ENCODE measurements at regions not wholly inside any gene's neighbourhood (a gene's known extent, or its start where the extent isn't known, plus 50 kb on each side); places are given as distances from the start of the nearest gene placed in this dataset.

DNA sequence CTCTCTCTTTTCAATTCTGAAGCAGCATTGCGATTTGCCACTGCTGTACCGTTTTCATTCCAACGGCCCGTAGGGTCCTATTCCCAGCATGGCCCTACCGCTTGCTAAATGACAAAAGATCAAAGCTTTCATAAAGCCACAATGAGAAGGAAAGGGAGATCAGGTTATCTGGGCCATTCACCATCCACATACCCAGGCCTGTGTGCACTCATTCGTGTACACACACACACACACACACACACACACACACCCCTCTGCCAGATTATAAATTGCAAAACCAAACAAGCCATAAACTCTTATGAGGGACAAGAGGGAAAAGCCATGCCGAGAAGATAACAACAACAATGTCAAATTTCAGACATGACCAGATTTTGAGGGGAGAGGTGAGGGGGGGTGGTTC is 282.3 kb downstream of the BCL11A start:
- Histone ChIP-seq H3K27ac (ENCODE audit: low read length) (no peak overlapping the region), H3K4me3 (ENCODE audit: low read length) (no peak overlapping the region), H3K4me2 (ENCODE audit: low read length) (no peak overlapping the region), H2AFZ (ENCODE audit: low read depth, low read length) (no peak overlapping the region), H3K36me3 (replicated peaks; ENCODE audit: low read depth, low read length) (peaks cover 7% of the 10 kb centered on the region), H3K27me3 (ENCODE audit: low read depth, low read length) (no peaks in the 10 kb centered on the region), H3K4me1 (ENCODE audit: low read length) (no peaks in the 10 kb centered on the region), H3K79me2 (ENCODE audit: low read length) (no peaks in the 10 kb centered on the region), H4K20me1 (ENCODE audit: insufficient read depth, low read length) (no peaks in the 10 kb centered on the region), H3K9ac (ENCODE audit: low read length) (no peak overlapping the region), H3K9me3 (ENCODE audit: insufficient read depth, low read length) (peaks cover 7% of the 10 kb centered on the region; the same call in 1 of the 2 replicates)
- TF ChIP-seq, protein P1, sequence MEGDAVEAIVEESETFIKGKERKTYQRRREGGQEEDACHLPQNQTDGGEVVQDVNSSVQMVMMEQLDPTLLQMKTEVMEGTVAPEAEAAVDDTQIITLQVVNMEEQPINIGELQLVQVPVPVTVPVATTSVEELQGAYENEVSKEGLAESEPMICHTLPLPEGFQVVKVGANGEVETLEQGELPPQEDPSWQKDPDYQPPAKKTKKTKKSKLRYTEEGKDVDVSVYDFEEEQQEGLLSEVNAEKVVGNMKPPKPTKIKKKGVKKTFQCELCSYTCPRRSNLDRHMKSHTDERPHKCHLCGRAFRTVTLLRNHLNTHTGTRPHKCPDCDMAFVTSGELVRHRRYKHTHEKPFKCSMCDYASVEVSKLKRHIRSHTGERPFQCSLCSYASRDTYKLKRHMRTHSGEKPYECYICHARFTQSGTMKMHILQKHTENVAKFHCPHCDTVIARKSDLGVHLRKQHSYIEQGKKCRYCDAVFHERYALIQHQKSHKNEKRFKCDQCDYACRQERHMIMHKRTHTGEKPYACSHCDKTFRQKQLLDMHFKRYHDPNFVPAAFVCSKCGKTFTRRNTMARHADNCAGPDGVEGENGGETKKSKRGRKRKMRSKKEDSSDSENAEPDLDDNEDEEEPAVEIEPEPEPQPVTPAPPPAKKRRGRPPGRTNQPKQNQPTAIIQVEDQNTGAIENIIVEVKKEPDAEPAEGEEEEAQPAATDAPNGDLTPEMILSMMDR (IDR thresholded peaks at IDR 0.05; ENCODE audit: low read depth, low read length) = no peak
- TF ChIP-seq EZH2phosphoT487 (IDR thresholded peaks at IDR 0.05; ENCODE audit: low read depth) = no peak

DNA sequence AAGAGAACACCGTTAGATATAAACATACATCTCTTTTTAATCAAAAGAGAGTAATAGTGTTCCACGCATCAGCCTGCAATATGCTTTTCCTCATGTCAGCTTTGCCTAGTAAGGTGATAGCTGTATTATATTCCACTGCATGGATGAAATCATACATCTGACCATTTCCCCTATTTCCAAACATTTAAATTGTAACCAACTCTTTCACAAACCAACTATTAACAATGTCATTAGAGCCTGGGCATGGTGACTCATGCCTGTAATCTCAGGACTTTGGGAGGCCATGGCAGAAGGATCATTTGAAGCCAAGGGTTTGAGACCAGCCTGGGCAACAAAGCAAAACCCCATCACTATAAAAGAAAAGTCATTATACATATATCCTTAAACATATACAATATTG is 284.8 kb downstream of the BCL11A start:
- Histone ChIP-seq H3K79me2 (ENCODE audit: low read length) (no peaks in the 10 kb centered on the region), H3K27me3 (ENCODE audit: low read depth, low read length) (no peaks in the 10 kb centered on the region), H3K36me3 (replicated peaks; ENCODE audit: low read depth, low read length) (no peaks in the 10 kb centered on the region), H2AFZ (ENCODE audit: low read depth, low read length) (no peak overlapping the region), H3K4me1 (ENCODE audit: low read length) (no peaks in the 10 kb centered on the region), H3K9ac (ENCODE audit: low read length) (no peak overlapping the region), H4K20me1 (ENCODE audit: insufficient read depth, low read length) (no peaks in the 10 kb centered on the region), H3K4me3 (ENCODE audit: low read length) (no peak overlapping the region), H3K9me3 (ENCODE audit: insufficient read depth, low read length) (no peaks in the 10 kb centered on the region), H3K4me2 (ENCODE audit: low read length) (no peak overlapping the region), H3K27ac (ENCODE audit: low read length) (no peak overlapping the region)
- TF ChIP-seq, protein P1 (IDR thresholded peaks at IDR 0.05; ENCODE audit: low read depth, low read length) = no peak
- no peak for TF ChIP-seq EZH2phosphoT487 (IDR thresholded peaks at IDR 0.05; ENCODE audit: low read depth)

DNA sequence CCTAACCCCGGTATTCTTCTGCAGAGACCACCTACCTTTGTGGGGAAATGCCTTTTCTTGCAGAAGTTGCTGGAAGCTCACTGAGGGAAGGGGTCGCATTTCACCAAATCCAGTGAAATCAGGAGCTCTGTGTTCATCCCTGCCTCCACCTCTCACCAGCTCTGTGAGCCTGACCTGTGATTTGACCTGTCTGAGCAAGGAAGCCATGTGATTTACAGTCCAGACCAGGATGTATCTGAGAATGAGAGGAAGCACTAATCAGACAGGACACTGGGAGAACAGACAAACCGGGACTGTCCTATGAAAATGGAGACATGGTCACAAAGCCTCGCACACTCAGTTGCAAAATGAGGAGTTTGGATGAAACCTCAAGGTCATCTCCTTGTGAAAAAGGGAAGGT is 285.4 kb downstream of the BCL11A start:
- Histone ChIP-seq H3K9ac (ENCODE audit: low read length) (no peak overlapping the region), H3K9me3 (ENCODE audit: insufficient read depth, low read length) (no peaks in the 10 kb centered on the region), H3K4me1 (ENCODE audit: low read length) (no peaks in the 10 kb centered on the region), H4K20me1 (ENCODE audit: insufficient read depth, low read length) (no peaks in the 10 kb centered on the region), H3K36me3 (replicated peaks; ENCODE audit: low read depth, low read length) (no peaks in the 10 kb centered on the region), H3K79me2 (ENCODE audit: low read length) (no peaks in the 10 kb centered on the region), H2AFZ (ENCODE audit: low read depth, low read length) (no peak overlapping the region), H3K27ac (ENCODE audit: low read length) (no peak overlapping the region), H3K4me2 (ENCODE audit: low read length) (no peak overlapping the region), H3K27me3 (ENCODE audit: low read depth, low read length) (no peaks in the 10 kb centered on the region), H3K4me3 (ENCODE audit: low read length) (no peak overlapping the region)
- TF ChIP-seq, protein P1 (IDR thresholded peaks at IDR 0.05; ENCODE audit: low read depth, low read length) = no peak
- no peak for TF ChIP-seq EZH2phosphoT487 (IDR thresholded peaks at IDR 0.05; ENCODE audit: low read depth)

DNA sequence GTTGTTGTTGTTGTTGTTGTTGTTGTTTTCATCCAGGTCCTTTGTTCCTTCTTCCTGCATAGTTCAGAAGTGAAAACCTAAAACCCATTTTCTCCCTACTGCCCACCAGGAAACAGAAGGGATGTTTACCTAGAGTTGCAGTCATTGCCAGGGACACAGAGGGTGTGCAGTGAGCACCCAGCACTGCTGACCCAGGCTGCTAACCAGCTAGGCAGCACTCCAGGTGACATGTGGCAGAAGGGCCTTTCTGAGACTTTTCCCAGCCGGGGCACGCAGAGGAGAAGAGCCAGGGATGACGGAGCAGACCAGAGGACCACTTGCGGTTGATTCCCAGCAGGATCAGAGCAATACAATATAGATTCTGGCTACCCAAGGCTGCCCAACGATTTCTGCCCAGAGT is 286.3 kb downstream of the BCL11A start:
- Histone ChIP-seq H3K36me3 (replicated peaks; ENCODE audit: low read depth, low read length) (no peaks in the 10 kb centered on the region), H3K4me1 (ENCODE audit: low read length) (no peaks in the 10 kb centered on the region), H3K79me2 (ENCODE audit: low read length) (no peaks in the 10 kb centered on the region), H4K20me1 (ENCODE audit: insufficient read depth, low read length) (no peaks in the 10 kb centered on the region), H3K4me3 (ENCODE audit: low read length) (no peak overlapping the region), H2AFZ (ENCODE audit: low read depth, low read length) (no peak overlapping the region), H3K9me3 (ENCODE audit: insufficient read depth, low read length) (no peaks in the 10 kb centered on the region), H3K27ac (ENCODE audit: low read length) (no peak overlapping the region), H3K27me3 (ENCODE audit: low read depth, low read length) (no peaks in the 10 kb centered on the region), H3K9ac (ENCODE audit: low read length) (no peak overlapping the region), H3K4me2 (ENCODE audit: low read length) (no peak overlapping the region)
- TF ChIP-seq, protein P1 (IDR thresholded peaks at IDR 0.05; ENCODE audit: low read depth, low read length) = no peak
- no peak for TF ChIP-seq EZH2phosphoT487 (IDR thresholded peaks at IDR 0.05; ENCODE audit: low read depth)

Measured in OCI-LY3 (cell line).